ENCODE measurements at regions not wholly inside any gene's neighbourhood (a gene's known extent, or its start where the extent isn't known, plus 50 kb on each side); places are given as distances from the start of the nearest gene placed in this dataset.
"Not testable (repeated sequence)": the region's sequence is repeated elsewhere in the genome, so short reads cannot be mapped to it uniquely, and the experiment has no call there.

GRCh38 chrY:7714426-7714825 is 802.9 kb upstream of the AMELY start:
- intact Hi-C loops (cut with DNase I; ENCODE audit: low total_unique reads), result no loop called here
- Histone ChIP-seq H3K4me3 (no peak overlapping the region), H3K36me3 (no peaks in the 10 kb centered on the region), H3K27ac (no peak overlapping the region), H3K9me3 (no peaks in the 10 kb centered on the region), H3K4me1 (no peaks in the 10 kb centered on the region), H3K27me3 (replicated peaks in 1 of 7) (no peaks in the 10 kb centered on the region)
- 14 to 29% (median 17%) methylated on average over 2 of the region's 2 CpGs; no CpG with 5 or more reads in 2 of the 5 donors for WGBS, 5 donors
- TF ChIP-seq CTCF (IDR thresholded peaks at IDR 0.05 in 8 of 11, conservative IDR thresholded peaks at IDR 0.05 in 3 of 11), result no peak
- TF ChIP-seq POLR2A (IDR thresholded peaks at IDR 0.05), result no peak
- no peak for TF ChIP-seq POLR2AphosphoS5 (IDR thresholded peaks at IDR 0.05)
- DNase-seq, result no peak

- H3K27ac ChIP-seq; H3K36me3 ChIP-seq; H3K4me3 ChIP-seq; H3K27me3 ChIP-seq (replicated peaks in 1 of 7); H3K4me1 ChIP-seq; H3K9me3 ChIP-seq; intact Hi-C loops (cut with DNase I; ENCODE audit: low total_unique reads); DNase-seq: not testable (repeated sequence)
- WGBS, 5 donors, result 91 to 97% (median 93%) methylated on average over 3 of the region's 3 CpGs; no CpG with 5 or more reads in 2 of the 5 donors
Observed at GRCh38 chrY:7713738-7714137, 802.2 kb upstream of the AMELY start.

GRCh38 chrY:7712289-7712688 is 800.7 kb upstream of the AMELY start:
- WGBS, 5 donors, result 66 to 78% (median 68%) methylated on average over 3 of the region's 3 CpGs; no CpG with 5 or more reads in 2 of the 5 donors
- TF ChIP-seq POLR2A (IDR thresholded peaks at IDR 0.05) (no peak), POLR2AphosphoS5 (IDR thresholded peaks at IDR 0.05) (no peak), CTCF (IDR thresholded peaks at IDR 0.05 in 8 of 11, conservative IDR thresholded peaks at IDR 0.05 in 3 of 11) (no peak)
- no peak for DNase-seq
- Histone ChIP-seq H3K27ac (no peak overlapping the region), H3K36me3 (no peaks in the 10 kb centered on the region), H3K4me1 (no peaks in the 10 kb centered on the region), H3K9me3 (no peaks in the 10 kb centered on the region), H3K4me3 (no peak overlapping the region), H3K27me3 (replicated peaks in 1 of 7) (no peaks in the 10 kb centered on the region)
- intact Hi-C loops (cut with DNase I; ENCODE audit: low total_unique reads), result no loop called here

GRCh38 chrY:7703578-7704140 is 792.1 kb upstream of the AMELY start:
- Histone ChIP-seq H3K27me3 (replicated peaks in 1 of 7) (no peaks in the 10 kb centered on the region), H3K27ac (no peak overlapping the region), H3K9me3 (no peaks in the 10 kb centered on the region), H3K4me1 (no peaks in the 10 kb centered on the region), H3K36me3 (no peaks in the 10 kb centered on the region), H3K4me3 (no peak overlapping the region)
- TF ChIP-seq CTCF (IDR thresholded peaks at IDR 0.05 in 8 of 11, conservative IDR thresholded peaks at IDR 0.05 in 3 of 11) (no peak), POLR2AphosphoS5 (IDR thresholded peaks at IDR 0.05) (no peak), POLR2A (IDR thresholded peaks at IDR 0.05) (no peak)
- no peak for DNase-seq
- intact Hi-C loops (cut with DNase I; ENCODE audit: low total_unique reads), result no loop called here
- 71 to 81% (median 80%) methylated on average over 5 of the region's 5 CpGs; no CpG with 5 or more reads in 2 of the 5 donors for WGBS, 5 donors

- Histone ChIP-seq H3K9me3 (no peaks in the 10 kb centered on the region), H3K36me3 (no peaks in the 10 kb centered on the region), H3K4me1 (no peaks in the 10 kb centered on the region), H3K27me3 (replicated peaks in 1 of 7) (no peaks in the 10 kb centered on the region), H3K4me3 (no peak overlapping the region), H3K27ac (no peak overlapping the region)
- no peak for DNase-seq
- TF ChIP-seq POLR2A (IDR thresholded peaks at IDR 0.05) (no peak), CTCF (IDR thresholded peaks at IDR 0.05 in 8 of 11, conservative IDR thresholded peaks at IDR 0.05 in 3 of 11) (no peak), POLR2AphosphoS5 (IDR thresholded peaks at IDR 0.05) (no peak)
- intact Hi-C loops (cut with DNase I; ENCODE audit: low total_unique reads), result no loop called here
Observed at GRCh38 chrY:7702481-7702880, 790.9 kb upstream of the AMELY start.
